HL-60 (cell line): ENCODE measurements at regions not wholly inside any gene's neighbourhood (a gene's known extent, or its start where the extent isn't known, plus 50 kb on each side); places are given as distances from the start of the nearest gene placed in this dataset.

Experiments used
- DNase-seq, 2 experiments: peaks; one replicate each; pipeline ENCODE4 v3.0.0-alpha.2; 2010 to 2020; ENCODE audit warnings: low read depth in 1 of 2, low spot score in 1 of 2
- H3K27ac ChIP-seq: fragments of 250-450 bp; sonication (Bioruptor Pico); replicated peaks from 2 replicates; pipeline ENCODE4 v1.5.1; 2020; ENCODE audit warnings: mild to moderate bottlenecking, moderate library complexity
- H3K27me3 ChIP-seq: fragments of 250-450 bp; sonication (Bioruptor Pico); 2 replicates; pipeline ENCODE4 v1.5.1; 2021; ENCODE audit warnings: mild to moderate bottlenecking, moderate library complexity; ENCODE audit not compliant: insufficient read depth, poor library complexity, severe bottlenecking
- H3K4me3 ChIP-seq: replicated peaks from 2 replicates; pipeline ENCODE4 v1.5.1; 2011; ENCODE audit warnings: mild to moderate bottlenecking, control low read depth, low read length; ENCODE audit not compliant: insufficient read depth
- CTCF ChIP-seq: IDR thresholded peaks from one replicate; pipeline ENCODE4 v1.5.1; 2011; ENCODE audit warnings: low read length, control low read depth, inconsistent platforms; ENCODE audit not compliant: insufficient read depth
- GABPA ChIP-seq: IDR thresholded peaks from 2 replicates; pipeline ENCODE4 v1.6.1; 2012; ENCODE audit warnings: low read depth
- POLR2AphosphoS5 ChIP-seq: IDR thresholded peaks from 2 replicates; pipeline ENCODE4 v1.6.1; 2012; ENCODE audit warnings: low read depth
- REST ChIP-seq: IDR thresholded peaks from 2 replicates; pipeline ENCODE4 v1.6.1; 2012; ENCODE audit warnings: low read depth; ENCODE audit not compliant: insufficient replicate concordance
- SPI1 ChIP-seq: IDR thresholded peaks from 2 replicates; pipeline ENCODE4 v1.6.1; 2012; ENCODE audit warnings: low read depth, mild to moderate bottlenecking, borderline replicate concordance

GRCh38 chr9:115495052-115495635, 377.2 kb upstream of the TNC start:
- H3K4me3 ChIP-seq: no peak overlapping the region
- no peak for TF ChIP-seq CTCF
- no peak for TF ChIP-seq SPI1
- TF ChIP-seq GABPA: no peak
- no peak for TF ChIP-seq REST
- no peak for TF ChIP-seq POLR2AphosphoS5
- no peak overlapping the region for H3K27ac ChIP-seq
- no peaks in the 10 kb centered on the region for H3K27me3 ChIP-seq
- no peak for DNase-seq

GRCh38 chr9:115495836-115496235, 377.9 kb upstream of the TNC start:
- Histone ChIP-seq H3K4me3 (no peak overlapping the region), H3K27me3 (no peaks in the 10 kb centered on the region), H3K27ac (no peak overlapping the region)
- no peak for DNase-seq
- TF ChIP-seq REST (no peak), CTCF (no peak), POLR2AphosphoS5 (no peak), GABPA (no peak)

- Histone ChIP-seq H3K27ac (no peak overlapping the region), H3K4me3 (no peak overlapping the region), H3K27me3 (no peaks in the 10 kb centered on the region)
- DNase-seq: no peak
- TF ChIP-seq REST (no peak), SPI1 (no peak), POLR2AphosphoS5 (no peak), GABPA (no peak), CTCF (no peak)
Measured at GRCh38 chr9:115498303-115498702, 380.3 kb upstream of the TNC start.
